ENCODE measurements at regions not wholly inside any gene's neighbourhood (a gene's known extent, or its start where the extent isn't known, plus 50 kb on each side); places are given as distances from the start of the nearest gene placed in this dataset.

DNA sequence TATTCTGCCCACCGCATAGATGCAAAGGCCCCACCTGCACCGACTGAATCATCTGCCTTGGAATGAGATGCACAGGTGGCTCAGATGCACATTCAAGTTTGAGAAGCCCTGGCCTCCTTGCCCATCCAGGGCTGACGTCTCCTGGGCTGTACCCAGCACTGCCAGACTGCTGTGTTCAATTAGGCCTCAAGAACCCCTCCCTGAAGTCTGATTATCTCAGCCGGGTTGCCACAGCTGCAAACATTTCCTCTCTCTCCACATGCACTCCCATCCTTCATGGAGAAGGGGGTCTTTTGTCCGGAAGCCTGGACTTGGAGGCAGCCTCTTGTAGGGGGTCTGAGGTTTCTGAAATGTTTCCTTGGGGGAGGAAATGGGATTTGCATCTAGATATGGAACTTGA is 459.4 kb upstream of the PROK2 start:
- Histone ChIP-seq H4K20me1 (replicated peaks; ENCODE audit: control insufficient read depth, extremely low read depth, insufficient read depth, low read length) (no peaks in the 10 kb centered on the region), H3K4me2 (ENCODE audit: insufficient read depth, low read length) (no peak overlapping the region), H3K79me2 (ENCODE audit: control insufficient read depth, insufficient read depth, low read length) (no peaks in the 10 kb centered on the region), H3K9me1 (replicated peaks; ENCODE audit: control insufficient read depth, extremely low read depth, insufficient read depth, low read length) (no peaks in the 10 kb centered on the region), H3K9ac (replicated peaks; ENCODE audit: extremely low read depth, insufficient read depth, low read length) (no peak overlapping the region), H3K9me3 (replicated peaks; ENCODE audit: control insufficient read depth, insufficient read depth, low read length) (no peaks in the 10 kb centered on the region), H3K4me1 (ENCODE audit: control insufficient read depth, extremely low read depth, insufficient read depth, low read length) (peaks cover 2% of the 10 kb centered on the region), H3K27ac (ENCODE audit: insufficient read depth, low read depth, low read length) (no peak overlapping the region), H3K36me3 (ENCODE audit: control insufficient read depth in 2 of 2, extremely low read depth in 1 of 2, insufficient read depth in 2 of 2, low read length in 2 of 2) (no peaks in the 10 kb centered on the region), H3K4me3 (replicated peaks in 1 of 3; ENCODE audit: insufficient read depth in 1 of 3, low read depth in 1 of 3, low read length in 3 of 3) (no peak overlapping the region), H3K27me3 (ENCODE audit: control insufficient read depth in 2 of 2, insufficient read depth in 2 of 2, low read length in 2 of 2) (peaks cover 2 to 10% of the 10 kb centered on the region in 2 experiments), H2AFZ (ENCODE audit: low read depth, low read length) (no peak overlapping the region)
- dilution Hi-C loops (cut with MboI; ENCODE audit: extremely low pct_ligation_motif_present, low sequenced_read_pairs) (no loop called here), intact Hi-C loops (cut with micrococcal nuclease) (no loop called here)
- POLR2A ChIA-PET = no interaction called here
- no peak for DNase-seq (ENCODE audit: low read depth, low spot score)
- no TSS peak for BruUV-seq (replicated peaks)
- TF ChIP-seq POLR2AphosphoS5 (IDR thresholded peaks at IDR 0.05; ENCODE audit: insufficient read depth, low read depth, low read length) = no peak
- no peak for TF ChIP-seq EZH2 (IDR thresholded peaks at IDR 0.05; ENCODE audit: borderline replicate concordance, low read depth, low read length, severe bottlenecking)
- TF ChIP-seq, protein P1, sequence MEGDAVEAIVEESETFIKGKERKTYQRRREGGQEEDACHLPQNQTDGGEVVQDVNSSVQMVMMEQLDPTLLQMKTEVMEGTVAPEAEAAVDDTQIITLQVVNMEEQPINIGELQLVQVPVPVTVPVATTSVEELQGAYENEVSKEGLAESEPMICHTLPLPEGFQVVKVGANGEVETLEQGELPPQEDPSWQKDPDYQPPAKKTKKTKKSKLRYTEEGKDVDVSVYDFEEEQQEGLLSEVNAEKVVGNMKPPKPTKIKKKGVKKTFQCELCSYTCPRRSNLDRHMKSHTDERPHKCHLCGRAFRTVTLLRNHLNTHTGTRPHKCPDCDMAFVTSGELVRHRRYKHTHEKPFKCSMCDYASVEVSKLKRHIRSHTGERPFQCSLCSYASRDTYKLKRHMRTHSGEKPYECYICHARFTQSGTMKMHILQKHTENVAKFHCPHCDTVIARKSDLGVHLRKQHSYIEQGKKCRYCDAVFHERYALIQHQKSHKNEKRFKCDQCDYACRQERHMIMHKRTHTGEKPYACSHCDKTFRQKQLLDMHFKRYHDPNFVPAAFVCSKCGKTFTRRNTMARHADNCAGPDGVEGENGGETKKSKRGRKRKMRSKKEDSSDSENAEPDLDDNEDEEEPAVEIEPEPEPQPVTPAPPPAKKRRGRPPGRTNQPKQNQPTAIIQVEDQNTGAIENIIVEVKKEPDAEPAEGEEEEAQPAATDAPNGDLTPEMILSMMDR (IDR thresholded peaks at IDR 0.05; ENCODE audit: extremely low read depth in 1 of 2, insufficient read depth in 1 of 2, low read depth in 1 of 2, low read length in 2 of 2) = no peak
- TF ChIP-seq FOS (IDR thresholded peaks at IDR 0.05; ENCODE audit: borderline replicate concordance, insufficient read depth, low read length) = no peak
- no peak for TF ChIP-seq JUN (IDR thresholded peaks at IDR 0.05; ENCODE audit: borderline replicate concordance, insufficient read depth, insufficient read length, low read depth)
- no peak for TF ChIP-seq MYC (IDR thresholded peaks at IDR 0.05; ENCODE audit: low read depth, low read length)
- TF ChIP-seq, protein P2, sequence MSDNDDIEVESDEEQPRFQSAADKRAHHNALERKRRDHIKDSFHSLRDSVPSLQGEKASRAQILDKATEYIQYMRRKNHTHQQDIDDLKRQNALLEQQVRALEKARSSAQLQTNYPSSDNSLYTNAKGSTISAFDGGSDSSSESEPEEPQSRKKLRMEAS (IDR thresholded peaks at IDR 0.05; ENCODE audit: insufficient read depth, insufficient read length) = no peak
- no peak for TF ChIP-seq GATA2 (IDR thresholded peaks at IDR 0.05; ENCODE audit: insufficient read depth, insufficient read length, low read depth, low read length)
- TF ChIP-seq POLR2A (IDR thresholded peaks at IDR 0.05; ENCODE audit: low read depth, low read length) = no peak
- FAIRE-seq = no peak
- CTCF ChIA-PET = no interaction called here

Measured in endothelial cell of umbilical vein (primary cell).